Esophagus squamous epithelium (tissue), 5 donors: ENCODE measurements at regions not wholly inside any gene's neighbourhood (a gene's known extent, or its start where the extent isn't known, plus 50 kb on each side); places are given as distances from the start of the nearest gene placed in this dataset.

Source experiments
- DNase-seq: peaks from one replicate; lab custom pipeline; 2025; lab: John Stamatoyannopoulos, UW
- H3K27ac ChIP-seq, 4 donors: fragments of 200-600 bp; sonication (generic); one replicate each; pipeline ENCODE4 v1.5.1; 2016 to 2019; ENCODE audit warnings: mild to moderate bottlenecking in 1 of 4
- H3K27me3 ChIP-seq, 4 donors: fragments of 200-600 bp; sonication (generic); 1 replicate in 3 of 4; 2 replicates in 1 of 4; pipeline versions ENCODE4 v1.5.1 to v1.6.0; 2017 to 2021; ENCODE audit warnings: antibody characterized with exemption in 1 of 4
- H3K36me3 ChIP-seq, 3 donors: fragments of 200-600 bp; sonication (generic); one replicate each; pipeline ENCODE4 v1.5.1; 2016 to 2019
- H3K4me1 ChIP-seq, 3 donors: fragments of 200-600 bp; sonication (generic); one replicate each; pipeline ENCODE4 v1.5.1; 2017 to 2019
- H3K4me3 ChIP-seq, 4 donors: fragments of 200-600 bp; sonication (generic); 1 replicate in 3 of 4; 2 replicates in 1 of 4; pipeline ENCODE4 v1.5.1; 2016 to 2019; ENCODE audit warnings: mild to moderate bottlenecking in 2 of 4, moderate library complexity in 1 of 4
- H3K9me3 ChIP-seq, 3 donors: fragments of 200-600 bp; sonication (generic); one replicate each; pipeline ENCODE4 v1.5.1; 2016 to 2019
- CTCF ChIP-seq, 6 experiments: fragments of 450-650 bp in 4 of 6; fragments of 200-600 bp in 2 of 6; sonication (generic) in 2 of 6; IDR thresholded peaks; one replicate each; pipeline ENCODE4 v1.5.1; 2016 to 2019; ENCODE audit warnings: antibody characterized with exemption in 6 of 6, mild to moderate bottlenecking in 4 of 6, moderate library complexity in 4 of 6
- POLR2A ChIP-seq, 4 donors: fragments of 450-650 bp; IDR thresholded peaks; one replicate each; pipeline ENCODE4 v1.6.1; 2017; ENCODE audit warnings: antibody characterized with exemption in 4 of 4, mild to moderate bottlenecking in 4 of 4, moderate library complexity in 3 of 4
- WGBS, 2 donors: methylation state at CpG; one replicate each; pipeline ENCODE4 v1.1.5; 2018; 5-methylcytosine and 5-hydroxymethylcytosine counted together
- intact Hi-C: fragments of 100-400 bp; cut with DNase I; formaldehyde crosslinking; loops from one replicate; pipeline ENCODE4 v1.15.0; 2022
- donor health status: DM: yes; HTN: yes; CAD: no.

GRCh38 chr10:28095791-28096378 is 97.0 kb upstream of the ODAD2 start:
- Histone ChIP-seq H3K36me3 (no peaks in the 10 kb centered on the region), H3K4me1 (no peaks in the 10 kb centered on the region), H3K9me3 (no peaks in the 10 kb centered on the region), H3K27ac (no peak overlapping the region), H3K27me3 (no peaks in the 10 kb centered on the region), H3K4me3 (no peak overlapping the region)
- TF ChIP-seq CTCF (IDR thresholded peaks at IDR 0.05) = no peak
- TF ChIP-seq POLR2A (IDR thresholded peaks at IDR 0.05) = no peak
- no peak for DNase-seq
- intact Hi-C loops = no loop called here
- 73 to 75% methylated on average over 5 of the region's 5 CpGs for WGBS, 2 donors

GRCh38 chr10:28094121-28094520 is 95.2 kb upstream of the ODAD2 start:
- Histone ChIP-seq H3K27ac (no peak overlapping the region), H3K4me3 (no peak overlapping the region), H3K36me3 (peaks cover 0 to 13% (median 0%) of the 10 kb centered on the region in 3 donors), H3K9me3 (no peaks in the 10 kb centered on the region), H3K4me1 (no peaks in the 10 kb centered on the region), H3K27me3 (no peaks in the 10 kb centered on the region)
- DNase-seq = no peak
- WGBS, 2 donors = 89 to 91% methylated on average over 8 of the region's 8 CpGs
- TF ChIP-seq CTCF (IDR thresholded peaks at IDR 0.05) (no peak), POLR2A (IDR thresholded peaks at IDR 0.05) (no peak)
- intact Hi-C loops = no loop called here

- intact Hi-C loops = no loop called here
- no peaks in the 10 kb centered on the region for H3K9me3 ChIP-seq
- no peak for DNase-seq
- H3K4me1 ChIP-seq = no peaks in the 10 kb centered on the region
- H3K27me3 ChIP-seq = no peaks in the 10 kb centered on the region
- peaks cover 0 to 35% (median 0%) of the 10 kb centered on the region in 3 donors for H3K36me3 ChIP-seq
- no peak overlapping the region for H3K4me3 ChIP-seq
- TF ChIP-seq POLR2A (IDR thresholded peaks at IDR 0.05) = no peak
- no peak for TF ChIP-seq CTCF (IDR thresholded peaks at IDR 0.05)
- no peak overlapping the region for H3K27ac ChIP-seq
- WGBS, 2 donors = 80 to 88% methylated on average over 2 of the region's 2 CpGs
Observed at GRCh38 chr10:28091913-28092312, 93.0 kb upstream of the ODAD2 start.

GRCh38 chr10:28090506-28090905 is 91.6 kb upstream of the ODAD2 start:
- Histone ChIP-seq H3K36me3 (peaks cover 0 to 48% (median 0%) of the 10 kb centered on the region in 3 donors), H3K4me1 (no peaks in the 10 kb centered on the region), H3K27ac (no peak overlapping the region), H3K27me3 (no peaks in the 10 kb centered on the region), H3K9me3 (no peaks in the 10 kb centered on the region), H3K4me3 (no peak overlapping the region)
- TF ChIP-seq CTCF (IDR thresholded peaks at IDR 0.05) = no peak
- TF ChIP-seq POLR2A (IDR thresholded peaks at IDR 0.05) = no peak
- 64 to 92% methylated on average over 4 of the region's 4 CpGs for WGBS, 2 donors
- no peak for DNase-seq
- intact Hi-C loops = no loop called here

- intact Hi-C loops = no loop called here
- Histone ChIP-seq H3K27ac (no peak overlapping the region), H3K36me3 (peaks cover 0 to 48% (median 0%) of the 10 kb centered on the region in 3 donors), H3K4me3 (no peak overlapping the region), H3K27me3 (no peaks in the 10 kb centered on the region), H3K4me1 (no peaks in the 10 kb centered on the region), H3K9me3 (no peaks in the 10 kb centered on the region)
- TF ChIP-seq POLR2A (IDR thresholded peaks at IDR 0.05) (no peak), CTCF (IDR thresholded peaks at IDR 0.05) (no peak)
- no peak for DNase-seq
- WGBS, 2 donors = 79 to 89% methylated on average over 10 of the region's 10 CpGs
Observed at GRCh38 chr10:28089467-28089866, 90.6 kb upstream of the ODAD2 start.
